Mucosa of descending colon (tissue), 3 donors: ENCODE measurements at regions not wholly inside any gene's neighbourhood (a gene's known extent, or its start where the extent isn't known, plus 50 kb on each side); places are given as distances from the start of the nearest gene placed in this dataset.

Source experiments
- ATAC-seq: fragments of 200-7000 bp; cut with Tn5 transposase; one replicate; pipeline ENCODE4 v1.9.1; 2020; ENCODE audit warnings: mild to moderate bottlenecking, moderate library complexity
- DNase-seq, 3 donors: peaks; one replicate each; pipeline ENCODE4 v3.0.0-alpha.2; 2020
- H3K36me3 ChIP-seq: fragments of 200-600 bp; one replicate; pipeline ENCODE4 v1.8.0; 2021; ENCODE audit warnings: low read depth, mild to moderate bottlenecking
- H3K4me1 ChIP-seq: fragments of 200-600 bp; one replicate; pipeline ENCODE4 v1.8.0; 2021; ENCODE audit warnings: low read depth, mild to moderate bottlenecking
- H3K4me3 ChIP-seq: fragments of 200-600 bp; one replicate; pipeline ENCODE4 v1.8.0; 2021; ENCODE audit warnings: mild to moderate bottlenecking
- H3K9me3 ChIP-seq: fragments of 200-600 bp; one replicate; pipeline ENCODE4 v1.8.0; 2021; ENCODE audit warnings: mild to moderate bottlenecking
- CTCF ChIP-seq: fragments of 200-600 bp; IDR thresholded peaks from one replicate; pipeline ENCODE4 v1.8.0; 2022; ENCODE audit warnings: antibody characterized with exemption, mild to moderate bottlenecking
- intact Hi-C, 2 donors: fragments of 100-400 bp; cut with DNase I in 1 of 2; cut with micrococcal nuclease in 1 of 2; formaldehyde crosslinking; loops; one replicate each; pipeline versions ENCODE4 v1.11.0 to v1.11.1; 2022; cut with DNase I, micrococcal nuclease
- donor health status: DM: no; HTN: no; CAD: no; lungs with moderate emphysema.
- donor health status: DM: no; HTN: no; CAD: no.
- donor health status: DM: no; HTN: yes; CAD: no.

GRCh38 chr2:200741468-200742202 is 70.1 kb upstream of the BZW1 start:
- TF ChIP-seq CTCF = no peak
- intact Hi-C loops = no loop called here
- Histone ChIP-seq H3K4me3 (no peak overlapping the region), H3K36me3 (no peaks in the 10 kb centered on the region), H3K4me1 (peaks cover 18% of the 10 kb centered on the region), H3K9me3 (no peaks in the 10 kb centered on the region)
- ATAC-seq (peak; percentile 90), DNase-seq (peak; percentile 66 to 74 (median 70))

GRCh38 chr2:200742426-200742825 is 69.3 kb upstream of the BZW1 start:
- ATAC-seq (peak; percentile 19), DNase-seq (peak in 1 of 3 donors; percentile 70)
- no peaks in the 10 kb centered on the region for H3K9me3 ChIP-seq
- peaks cover 22% of the 10 kb centered on the region for H3K4me1 ChIP-seq
- H3K4me3 ChIP-seq = no peak overlapping the region
- intact Hi-C loops = no loop called here
- H3K36me3 ChIP-seq = no peaks in the 10 kb centered on the region
- no peak for TF ChIP-seq CTCF

GRCh38 chr2:200743042-200743676 is 68.6 kb upstream of the BZW1 start:
- Histone ChIP-seq H3K4me3 (no peak overlapping the region), H3K36me3 (no peaks in the 10 kb centered on the region), H3K9me3 (no peaks in the 10 kb centered on the region), H3K4me1 (peaks cover 24% of the 10 kb centered on the region)
- TF ChIP-seq CTCF = no peak
- DNase-seq = no peak
- intact Hi-C loops = no loop called here
- ATAC-seq = no peak

GRCh38 chr2:200744201-200744602 is 67.5 kb upstream of the BZW1 start:
- H3K4me3 ChIP-seq = no peak overlapping the region
- no peak for DNase-seq
- TF ChIP-seq CTCF = no peak
- intact Hi-C loops = no loop called here
- no peaks in the 10 kb centered on the region for H3K36me3 ChIP-seq
- H3K9me3 ChIP-seq = no peaks in the 10 kb centered on the region
- ATAC-seq = no peak
- H3K4me1 ChIP-seq = peaks cover 27% of the 10 kb centered on the region

GRCh38 chr2:200746301-200746700 is 65.4 kb upstream of the BZW1 start:
- Histone ChIP-seq H3K4me3 (no peak overlapping the region), H3K36me3 (no peaks in the 10 kb centered on the region), H3K9me3 (no peaks in the 10 kb centered on the region), H3K4me1 (peaks cover 23% of the 10 kb centered on the region)
- DNase-seq (no peak), ATAC-seq (no peak)
- intact Hi-C loops = no loop called here
- TF ChIP-seq CTCF = no peak
